ENCODE measurements at regions not wholly inside any gene's neighbourhood (a gene's known extent, or its start where the extent isn't known, plus 50 kb on each side); places are given as distances from the start of the nearest gene placed in this dataset.
"Not testable (repeated sequence)": the region's sequence is repeated elsewhere in the genome, so short reads cannot be mapped to it uniquely, and the experiment has no call there.

GRCh38 chr1:76687307-76688175, 179.7 kb upstream of the ST6GALNAC5 start:
- no peak for DNase-seq

GRCh38 chr1:76690766-76691165, 176.5 kb upstream of the ST6GALNAC5 start:
- no peak for DNase-seq

- no peak for DNase-seq
Observed at GRCh38 chr1:76695535-76695934, 171.7 kb upstream of the ST6GALNAC5 start.

GRCh38 chr1:76697361-76697760, 169.9 kb upstream of the ST6GALNAC5 start:
- DNase-seq, result no peak

GRCh38 chr1:76699646-76700045, 167.6 kb upstream of the ST6GALNAC5 start:
- not testable (repeated sequence) for DNase-seq

GRCh38 chr1:76700200-76700599, 167.1 kb upstream of the ST6GALNAC5 start:
- not testable (repeated sequence) for DNase-seq

GRCh38 chr1:76705560-76705959, 161.7 kb upstream of the ST6GALNAC5 start:
- no peak for DNase-seq

GRCh38 chr1:76713535-76713934, 153.7 kb upstream of the ST6GALNAC5 start:
- no peak for DNase-seq

- no peak for DNase-seq
Observed at GRCh38 chr1:76715474-76715873, 151.8 kb upstream of the ST6GALNAC5 start.

- no peak for DNase-seq
Observed at GRCh38 chr1:76723949-76724348, 143.3 kb upstream of the ST6GALNAC5 start.

GRCh38 chr1:76724816-76725215, 142.5 kb upstream of the ST6GALNAC5 start:
- no peak for DNase-seq

GRCh38 chr1:76725864-76726619, 141.2 kb upstream of the ST6GALNAC5 start:
- DNase-seq, result no peak

- DNase-seq, result no peak
Observed at GRCh38 chr1:76727520-76727919, 139.8 kb upstream of the ST6GALNAC5 start.

GRCh38 chr1:76729142-76729541, 138.1 kb upstream of the ST6GALNAC5 start:
- no peak for DNase-seq

GRCh38 chr1:76730027-76730426, 137.3 kb upstream of the ST6GALNAC5 start:
- no peak for DNase-seq

- DNase-seq, result not testable (repeated sequence)
Observed at GRCh38 chr1:76738355-76738754, 128.9 kb upstream of the ST6GALNAC5 start.

GRCh38 chr1:76740956-76741355, 126.3 kb upstream of the ST6GALNAC5 start:
- DNase-seq, result not testable (repeated sequence)

GRCh38 chr1:76744989-76745388, 122.3 kb upstream of the ST6GALNAC5 start:
- no peak for DNase-seq

- DNase-seq, result no peak
Observed at GRCh38 chr1:76746206-76746605, 121.1 kb upstream of the ST6GALNAC5 start.

GRCh38 chr1:76754730-76755129, 112.5 kb upstream of the ST6GALNAC5 start:
- no peak for DNase-seq

GRCh38 chr1:76759171-76759860, 108.0 kb upstream of the ST6GALNAC5 start:
- no peak for DNase-seq

- no peak for DNase-seq
Observed at GRCh38 chr1:76759950-76760349, 107.3 kb upstream of the ST6GALNAC5 start.

- no peak for DNase-seq
Observed at GRCh38 chr1:76763738-76764137, 103.5 kb upstream of the ST6GALNAC5 start.

Measured in right hindlimb (tissue), 1 donor.